NCI-H69 (cell line): ENCODE measurements at regions not wholly inside any gene's neighbourhood (a gene's known extent, or its start where the extent isn't known, plus 50 kb on each side); places are given as distances from the start of the nearest gene placed in this dataset.
"Not testable (repeated sequence)": the region's sequence is repeated elsewhere in the genome, so short reads cannot be mapped to it uniquely, and the experiment has no call there.

Experiments
- DNase-seq: peaks from one replicate; lab custom pipeline; 2025; lab: John Stamatoyannopoulos, UW

- DNase-seq = not testable (repeated sequence)
These were observed 102.3 kb downstream of the ZNF267 start for GRCh38 chr16:31975826-31976419.

- not testable (repeated sequence) for DNase-seq
These were observed 104.9 kb downstream of the ZNF267 start for GRCh38 chr16:31978463-31978862.

DNA sequence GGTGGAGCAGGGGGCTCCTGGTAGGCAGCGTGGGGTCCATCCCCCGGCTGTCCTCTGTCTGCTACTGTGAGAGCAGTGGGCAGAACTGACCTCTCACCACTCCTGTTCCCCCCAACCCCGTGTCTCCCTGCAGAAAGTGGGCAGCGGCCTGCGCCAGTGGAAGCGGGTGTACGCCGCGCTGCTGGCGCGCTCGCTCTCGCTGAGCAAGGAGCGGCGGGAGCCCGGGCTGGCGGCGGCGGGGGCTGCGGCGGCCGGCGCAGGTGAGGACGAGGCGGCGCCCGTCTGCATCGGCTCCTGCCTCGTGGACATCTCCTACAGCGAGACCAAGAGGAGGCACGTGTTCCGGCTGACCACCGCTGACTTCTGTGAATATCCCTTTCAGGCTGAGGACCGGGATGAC is 108.1 kb downstream of the ZNF267 start:
- not testable (repeated sequence) for DNase-seq

DNA sequence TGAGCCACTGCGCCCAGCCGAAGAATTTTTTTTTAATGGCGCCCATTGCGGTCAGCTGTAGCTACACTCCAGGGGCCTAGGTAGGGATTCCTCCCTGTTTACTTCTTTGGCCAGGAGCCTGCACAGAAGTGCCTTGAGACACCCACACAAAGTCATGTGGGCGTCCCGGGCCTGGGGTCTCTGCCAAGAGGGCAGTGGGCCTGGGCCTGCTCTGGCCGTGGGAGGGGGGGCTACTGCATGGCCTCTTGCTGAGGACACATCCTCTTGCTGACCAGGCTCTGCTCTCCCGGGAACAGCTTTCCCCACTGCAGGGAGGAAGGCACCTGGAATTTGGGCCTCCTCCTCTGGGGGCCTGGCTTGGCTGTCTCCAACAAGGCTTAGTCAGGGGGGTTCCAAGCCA is 109.4 kb downstream of the ZNF267 start:
- DNase-seq = not testable (repeated sequence)

GRCh38 chr16:31983666-31984065 is 110.1 kb downstream of the ZNF267 start:
- not testable (repeated sequence) for DNase-seq

DNA sequence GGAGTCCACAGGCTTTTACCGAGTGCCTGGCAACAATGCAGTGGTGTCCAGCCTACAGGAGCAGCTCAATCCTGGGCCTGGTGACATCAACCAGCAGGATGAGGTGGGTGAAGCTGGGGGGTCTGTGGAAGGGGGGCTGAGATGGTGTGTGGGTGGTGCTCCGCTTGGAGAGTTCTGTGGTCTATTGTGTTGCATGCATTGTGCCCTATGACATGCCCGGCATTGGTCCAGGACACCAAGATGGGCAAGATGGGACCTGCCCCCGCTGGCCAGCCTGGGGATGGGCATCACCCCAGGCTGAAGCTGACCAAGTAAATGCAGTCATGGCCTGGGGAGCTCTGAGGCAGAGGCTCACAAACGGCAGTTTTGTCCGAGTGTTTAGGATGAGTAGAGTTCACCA is 113.3 kb downstream of the ZNF267 start:
- not testable (repeated sequence) for DNase-seq

- not testable (repeated sequence) for DNase-seq
These were observed 115.3 kb downstream of the ZNF267 start for GRCh38 chr16:31988595-31989581.

DNA sequence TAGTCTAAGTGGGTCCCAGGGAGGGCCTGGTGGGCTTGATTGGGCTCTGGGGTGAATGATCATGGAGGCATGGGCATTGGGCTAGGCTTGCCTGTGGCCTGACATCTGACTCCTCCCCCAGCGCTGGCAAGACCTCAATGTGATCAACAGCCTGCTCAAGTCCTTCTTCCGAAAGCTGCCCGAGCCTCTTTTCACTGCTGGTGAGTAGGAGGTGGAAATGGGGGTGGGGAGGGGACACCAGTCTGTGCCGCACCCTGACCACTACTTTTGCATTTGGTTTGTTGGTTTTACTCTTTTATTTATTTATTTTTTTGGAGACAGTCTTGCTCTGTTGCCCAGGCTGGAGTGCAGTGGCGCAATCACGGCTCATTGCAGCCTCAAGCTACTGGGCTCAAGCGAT is 116.7 kb downstream of the ZNF267 start:
- not testable (repeated sequence) for DNase-seq

DNA sequence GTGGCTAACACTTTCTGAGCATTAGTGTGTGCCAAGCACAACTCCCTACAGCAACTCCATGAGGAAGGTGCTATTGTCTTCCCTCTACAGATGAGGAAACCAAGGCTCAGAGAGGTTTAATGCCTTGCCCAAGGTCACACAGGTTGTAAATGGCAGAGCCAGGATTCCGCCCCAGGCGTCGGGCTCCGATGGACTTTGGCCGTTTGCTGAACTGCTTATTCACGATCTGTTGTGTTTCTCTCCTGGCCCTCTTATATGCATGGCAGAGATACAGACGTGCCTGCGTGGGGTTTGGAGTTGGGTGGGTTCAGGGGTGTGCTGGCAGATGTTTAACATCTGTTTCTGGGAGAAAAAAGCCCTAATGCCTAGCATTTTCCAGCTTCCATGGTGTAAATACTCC is 117.4 kb downstream of the ZNF267 start:
- DNase-seq = not testable (repeated sequence)

DNA sequence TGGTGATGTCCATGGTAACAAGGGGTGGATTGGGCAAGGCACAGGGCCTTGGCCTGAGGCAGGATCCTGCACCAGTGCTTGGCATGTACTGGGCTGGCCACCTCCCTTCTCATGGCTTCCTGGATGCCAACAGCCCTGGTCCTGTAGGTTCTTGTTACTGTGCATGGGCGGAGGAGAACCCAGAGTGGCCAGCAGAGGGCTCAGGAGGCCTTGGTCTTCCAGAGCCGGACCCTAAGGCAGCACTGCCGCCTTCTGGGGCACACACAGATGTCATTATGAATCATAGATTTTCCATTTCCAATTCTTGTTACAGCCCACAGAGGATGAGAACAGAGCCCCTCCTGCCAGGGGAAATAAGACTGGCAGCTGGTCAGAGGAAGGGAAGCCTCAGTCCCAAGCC is 122.7 kb downstream of the ZNF267 start:
- DNase-seq = not testable (repeated sequence)

- DNase-seq = not testable (repeated sequence)
These were observed 128.9 kb downstream of the ZNF267 start for GRCh38 chr16:32002496-32002895.

- DNase-seq = not testable (repeated sequence)
These were observed 130.2 kb downstream of the ZNF267 start for GRCh38 chr16:32003819-32004218.

DNA sequence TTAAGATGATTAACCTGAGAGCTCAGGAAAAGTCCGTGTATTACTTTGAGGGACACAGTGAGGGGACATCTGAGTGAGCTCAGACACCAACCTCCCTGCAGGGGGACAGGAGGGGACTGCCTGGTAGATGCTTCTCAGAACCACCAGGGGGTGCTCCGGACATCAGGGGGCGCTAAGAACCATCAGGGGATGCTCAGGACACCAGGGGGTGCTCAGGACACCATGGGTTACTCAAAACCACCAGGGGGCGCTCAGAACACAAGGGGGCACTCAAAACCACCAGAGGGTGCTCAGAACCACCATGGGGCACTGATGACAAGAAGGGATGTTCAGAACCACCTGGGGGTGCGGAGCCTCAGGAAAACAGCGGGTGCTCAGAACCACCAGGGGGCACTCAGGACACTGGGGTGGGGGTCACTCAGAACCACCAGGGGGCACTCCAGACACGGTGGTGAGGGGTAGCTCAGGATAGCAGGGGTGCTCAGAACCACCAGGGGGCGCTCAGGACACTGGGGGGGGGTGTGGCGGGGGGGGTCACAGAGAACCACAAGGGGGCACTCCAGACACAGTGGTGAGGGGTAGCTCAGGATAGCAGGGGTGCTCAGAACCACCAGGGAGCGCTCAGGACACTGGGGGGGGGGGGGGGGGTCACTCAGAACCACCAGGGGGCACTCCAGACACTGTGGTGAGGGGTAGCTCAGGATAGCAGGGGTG is 165.3 kb downstream of the ZNF267 start:
- DNase-seq = not testable (repeated sequence)

DNA sequence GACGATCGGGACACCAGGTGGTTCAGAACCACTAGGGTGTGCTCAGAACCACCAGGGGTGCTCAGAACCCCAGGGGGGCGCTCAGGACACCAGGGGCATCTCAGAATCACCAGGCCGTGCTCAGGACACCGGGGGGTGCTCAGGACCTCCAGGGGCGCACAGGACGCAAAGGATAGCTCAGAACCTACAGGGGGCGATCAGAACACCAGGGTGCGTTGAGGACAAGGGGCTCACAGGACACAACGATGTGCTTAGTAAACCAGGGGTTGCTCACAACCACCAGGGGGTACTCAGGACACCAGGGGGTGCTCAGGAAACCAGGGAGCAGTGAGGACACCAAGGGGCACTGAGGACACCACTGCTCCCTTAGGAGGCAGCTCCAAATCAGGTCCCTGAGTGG is 166.3 kb downstream of the ZNF267 start:
- DNase-seq = not testable (repeated sequence)

- DNase-seq = peak; percentile 5
These were observed 187.0 kb upstream of the TP53TG3D start for GRCh38 chr16:32066016-32066651.

GRCh38 chr16:32071586-32071985 is 181.5 kb upstream of the TP53TG3D start:
- not testable (repeated sequence) for DNase-seq

GRCh38 chr16:32083891-32084290 is 169.2 kb upstream of the TP53TG3D start:
- DNase-seq = not testable (repeated sequence)

GRCh38 chr16:32084656-32085401 is 168.3 kb upstream of the TP53TG3D start:
- not testable (repeated sequence) for DNase-seq

GRCh38 chr16:32085438-32086141 is 167.5 kb upstream of the TP53TG3D start:
- DNase-seq = not testable (repeated sequence)

DNA sequence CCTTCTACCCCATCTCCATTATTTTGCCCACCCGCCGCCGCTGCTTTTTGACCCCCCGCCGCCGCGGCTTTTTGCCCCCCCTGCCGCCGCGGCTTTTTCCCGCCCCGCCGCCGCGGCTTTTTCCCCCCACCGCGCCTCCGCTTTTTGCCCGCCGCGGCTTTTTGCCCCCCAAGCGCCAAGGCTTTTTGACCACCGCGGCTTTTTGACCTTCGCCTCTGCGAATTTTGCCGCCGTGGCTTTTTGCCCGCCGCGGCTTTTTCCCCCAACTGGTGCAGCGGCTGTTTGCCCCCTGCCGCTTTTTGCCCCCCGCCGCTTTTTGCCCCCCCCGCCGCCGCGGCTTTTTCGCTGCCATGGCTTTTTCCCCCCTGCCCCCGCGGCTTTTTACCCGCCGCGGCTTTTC is 137.5 kb upstream of the TP53TG3D start:
- DNase-seq = peak; percentile 7
